22Rv1 (cell line): ENCODE measurements at regions not wholly inside any gene's neighbourhood (a gene's known extent, or its start where the extent isn't known, plus 50 kb on each side); places are given as distances from the start of the nearest gene placed in this dataset.

Experiments
- H3K27ac ChIP-seq: fragments of 450-650 bp; 2 replicates; pipeline ENCODE4 v1.5.1; 2017
- ZFX ChIP-seq: fragments of 450-650 bp; IDR thresholded peaks from 2 replicates; pipeline ENCODE4 v1.6.1; 2017; ENCODE audit warnings: antibody characterized with exemption, borderline replicate concordance
- TF ChIP-seq, protein P1 (sequence below): fragments of 450-650 bp; IDR thresholded peaks from 2 replicates; pipeline ENCODE4 v1.5.1; 2017; ENCODE audit warnings: mild to moderate bottlenecking

DNA sequence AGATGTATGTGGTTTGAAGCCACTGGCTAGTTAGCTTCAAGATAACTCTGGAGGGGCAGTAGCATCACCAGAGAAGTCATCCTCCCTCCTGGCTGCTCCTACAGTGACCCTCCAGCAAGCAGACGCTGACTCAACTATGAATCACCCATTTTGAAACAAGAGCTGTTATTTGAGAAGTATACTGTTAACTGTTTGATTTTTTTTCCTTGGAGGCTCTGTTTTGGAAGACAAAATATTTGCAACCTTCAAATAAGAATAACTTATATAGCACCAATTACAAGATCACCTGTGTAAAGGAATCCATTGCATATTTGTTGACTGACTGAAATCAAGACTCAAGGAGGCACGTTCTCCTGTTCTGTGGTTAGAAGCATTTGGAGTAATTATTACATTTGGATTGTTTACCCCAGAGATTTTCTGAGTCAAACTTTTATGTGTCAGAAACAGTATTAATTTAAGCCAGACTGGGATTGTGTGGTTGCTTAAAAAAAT lies 313.8 kb downstream of the MTX2 start:
- no peak overlapping the region for H3K27ac ChIP-seq
- TF ChIP-seq, protein P1, sequence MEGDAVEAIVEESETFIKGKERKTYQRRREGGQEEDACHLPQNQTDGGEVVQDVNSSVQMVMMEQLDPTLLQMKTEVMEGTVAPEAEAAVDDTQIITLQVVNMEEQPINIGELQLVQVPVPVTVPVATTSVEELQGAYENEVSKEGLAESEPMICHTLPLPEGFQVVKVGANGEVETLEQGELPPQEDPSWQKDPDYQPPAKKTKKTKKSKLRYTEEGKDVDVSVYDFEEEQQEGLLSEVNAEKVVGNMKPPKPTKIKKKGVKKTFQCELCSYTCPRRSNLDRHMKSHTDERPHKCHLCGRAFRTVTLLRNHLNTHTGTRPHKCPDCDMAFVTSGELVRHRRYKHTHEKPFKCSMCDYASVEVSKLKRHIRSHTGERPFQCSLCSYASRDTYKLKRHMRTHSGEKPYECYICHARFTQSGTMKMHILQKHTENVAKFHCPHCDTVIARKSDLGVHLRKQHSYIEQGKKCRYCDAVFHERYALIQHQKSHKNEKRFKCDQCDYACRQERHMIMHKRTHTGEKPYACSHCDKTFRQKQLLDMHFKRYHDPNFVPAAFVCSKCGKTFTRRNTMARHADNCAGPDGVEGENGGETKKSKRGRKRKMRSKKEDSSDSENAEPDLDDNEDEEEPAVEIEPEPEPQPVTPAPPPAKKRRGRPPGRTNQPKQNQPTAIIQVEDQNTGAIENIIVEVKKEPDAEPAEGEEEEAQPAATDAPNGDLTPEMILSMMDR = no peak
- no peak for TF ChIP-seq ZFX

- H3K27ac ChIP-seq = no peak overlapping the region
- TF ChIP-seq ZFX = no peak
- TF ChIP-seq, protein P1 = no peak
These were observed 314.4 kb downstream of the MTX2 start for GRCh38 chr2:176583607-176584006.

DNA sequence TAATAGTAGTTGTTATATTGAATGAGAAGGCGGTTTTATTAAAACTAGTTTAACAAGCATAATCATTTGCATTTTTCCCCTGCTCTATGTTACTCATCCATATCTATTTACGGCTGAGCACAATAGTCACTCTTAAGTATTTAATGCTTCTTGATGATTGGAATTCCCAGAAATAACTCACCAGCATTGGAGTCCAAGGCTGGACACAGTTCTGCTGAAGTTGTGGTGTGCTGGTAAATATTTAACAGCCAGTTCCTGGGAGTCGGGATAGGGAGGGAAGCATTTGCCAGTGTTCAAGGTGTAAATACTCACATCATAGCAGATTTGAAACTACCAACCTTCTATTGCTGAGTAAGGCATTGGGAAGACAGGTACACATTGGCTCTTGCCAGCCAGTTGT lies 315.1 kb downstream of the MTX2 start:
- TF ChIP-seq, protein P1 = no peak
- no peak for TF ChIP-seq ZFX
- no peak overlapping the region for H3K27ac ChIP-seq

DNA sequence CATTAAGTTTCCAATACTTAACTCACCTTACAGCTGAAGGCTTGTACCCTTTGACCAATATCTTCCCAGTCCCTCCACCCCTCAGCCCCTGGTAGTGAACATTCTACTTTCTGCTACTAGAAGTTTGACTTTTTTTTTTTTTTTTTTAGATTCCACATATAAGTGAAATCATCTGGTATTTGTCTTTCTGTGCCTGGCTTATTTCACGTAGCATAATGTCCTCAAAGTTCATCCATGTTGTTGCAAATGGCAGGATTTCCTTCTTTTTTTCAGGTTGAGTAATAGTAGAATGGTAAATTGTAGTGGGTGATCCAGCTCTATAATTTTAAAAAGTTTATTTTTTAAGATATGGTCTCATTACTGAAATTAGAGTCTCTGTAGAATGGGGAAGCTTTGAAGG lies 316.0 kb downstream of the MTX2 start:
- H3K27ac ChIP-seq = no peak overlapping the region
- TF ChIP-seq, protein P1 = no peak

DNA sequence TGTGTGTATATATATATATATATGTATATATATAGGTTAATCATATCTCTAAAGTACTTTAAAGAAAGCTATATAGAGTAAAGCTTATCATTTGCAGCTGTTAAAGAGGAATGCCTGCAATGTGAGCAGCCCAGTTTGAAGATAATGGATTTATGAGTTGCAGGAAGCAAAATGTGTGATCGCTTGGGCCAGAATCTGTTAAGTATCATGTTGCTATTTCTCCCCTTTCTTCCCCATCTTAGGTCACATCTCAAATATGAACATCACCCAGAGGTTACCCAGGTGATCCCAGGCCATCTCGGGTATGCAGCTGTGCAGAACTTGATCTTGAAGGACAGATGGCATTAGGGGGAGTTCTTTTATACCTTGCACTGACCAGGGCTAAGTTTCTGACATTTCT lies 316.5 kb downstream of the MTX2 start:
- no peak for TF ChIP-seq ZFX
- TF ChIP-seq, protein P1 = no peak
- H3K27ac ChIP-seq = no peak overlapping the region

GRCh38 chr2:176589287-176589686 lies 320.0 kb downstream of the MTX2 start:
- TF ChIP-seq, protein P1 = no peak
- TF ChIP-seq ZFX = no peak
- H3K27ac ChIP-seq = no peak overlapping the region

- no peak for TF ChIP-seq ZFX
- TF ChIP-seq, protein P1 = no peak
These were observed 320.7 kb downstream of the MTX2 start for GRCh38 chr2:176589825-176590440.

More at GRCh38 chr2:176589825-176590440, 320.7 kb downstream of the MTX2 start:
- no peak overlapping the region for H3K27ac ChIP-seq
